ENCODE measurements at regions not wholly inside any gene's neighbourhood (a gene's known extent, or its start where the extent isn't known, plus 50 kb on each side); places are given as distances from the start of the nearest gene placed in this dataset.
A peak's percentile ranks its signal among the peaks of the same experiment; 100 is the strongest.

GRCh38 chr2:9156483-9156882, 50.1 kb upstream of the ASAP2 start:
- DNase-seq = no peak

- no peak for DNase-seq
These were observed 52.6 kb upstream of the ASAP2 start for GRCh38 chr2:9154061-9154460.

GRCh38 chr2:9153643-9153980, 53.0 kb upstream of the ASAP2 start:
- no peak for DNase-seq

- no peak for DNase-seq
These were observed 53.5 kb upstream of the ASAP2 start for GRCh38 chr2:9152975-9153642.

- DNase-seq = no peak
These were observed 55.7 kb upstream of the ASAP2 start for GRCh38 chr2:9150906-9151305.

GRCh38 chr2:9150568-9150900, 56.1 kb upstream of the ASAP2 start:
- no peak for DNase-seq

- DNase-seq = no peak
These were observed 56.7 kb upstream of the ASAP2 start for GRCh38 chr2:9149726-9150567.

- DNase-seq = no peak
These were observed 57.3 kb upstream of the ASAP2 start for GRCh38 chr2:9149388-9149660.

- no peak for DNase-seq
These were observed 60.0 kb upstream of the ASAP2 start for GRCh38 chr2:9146646-9147045.

- DNase-seq = no peak
These were observed 60.7 kb upstream of the ASAP2 start for GRCh38 chr2:9145752-9146430.

GRCh38 chr2:9145109-9145751, 61.4 kb upstream of the ASAP2 start:
- DNase-seq = peak; percentile 62

- DNase-seq = no peak
These were observed 62.0 kb upstream of the ASAP2 start for GRCh38 chr2:9144617-9145016.

GRCh38 chr2:9144046-9144445, 62.6 kb upstream of the ASAP2 start:
- peak; percentile 52 for DNase-seq

- DNase-seq = no peak
These were observed 63.3 kb upstream of the ASAP2 start for GRCh38 chr2:9143264-9143815.

GRCh38 chr2:9142551-9143263, 63.9 kb upstream of the ASAP2 start:
- DNase-seq = peak; percentile 86

GRCh38 chr2:9141706-9142460, 64.7 kb upstream of the ASAP2 start:
- no peak for DNase-seq

- no peak for DNase-seq
These were observed 65.4 kb upstream of the ASAP2 start for GRCh38 chr2:9141091-9141667.

- no peak for DNase-seq
These were observed 66.0 kb upstream of the ASAP2 start for GRCh38 chr2:9140645-9141044.

- peak; percentile 65 for DNase-seq
These were observed 66.8 kb upstream of the ASAP2 start for GRCh38 chr2:9139491-9140443.

- peak; percentile 70 for DNase-seq
These were observed 69.0 kb upstream of the ASAP2 start for GRCh38 chr2:9137379-9138150.

Data from inflammatory macrophage treated with lipopolysaccharide for 4 hours (primary cell).